ENCODE measurements at regions not wholly inside any gene's neighbourhood (a gene's known extent, or its start where the extent isn't known, plus 50 kb on each side); places are given as distances from the start of the nearest gene placed in this dataset.

GRCh38 chr12:85369365-85370154 lies 89.5 kb downstream of the ALX1 start:
- peaks cover 1% of the 10 kb centered on the region for H3K4me1 ChIP-seq (ENCODE audit: control insufficient read depth, extremely low read depth, insufficient read depth, low read length)
- ChIA-PET CTCF (interaction anchor here (1.1 kb wide), 1 partner anchor 40 kb away, joined by 4 read pairs; no protein-coding TSS in a partner anchor), POLR2A (no interaction called here)
- no peak for FAIRE-seq
- H3K27ac ChIP-seq (ENCODE audit: insufficient read depth, low read depth, low read length) = no peak overlapping the region
- no peak overlapping the region for H3K4me2 ChIP-seq (ENCODE audit: insufficient read depth, low read length)
- no peaks in the 10 kb centered on the region for H3K79me2 ChIP-seq (ENCODE audit: control insufficient read depth, insufficient read depth, low read length)
- H3K27me3 ChIP-seq (ENCODE audit: control insufficient read depth in 2 of 2, insufficient read depth in 2 of 2, low read length in 2 of 2) = no peaks in the 10 kb centered on the region
- DNase-seq (ENCODE audit: low read depth, low spot score) = no peak
- no peak overlapping the region for H3K4me3 ChIP-seq (replicated peaks in 1 of 3; ENCODE audit: insufficient read depth in 1 of 3, low read depth in 1 of 3, low read length in 3 of 3)
- dilution Hi-C loops (cut with MboI; ENCODE audit: extremely low pct_ligation_motif_present, low sequenced_read_pairs) = no loop called here
- H3K9me3 ChIP-seq (replicated peaks; ENCODE audit: control insufficient read depth, insufficient read depth, low read length) = no peaks in the 10 kb centered on the region
- BruUV-seq (replicated peaks) = no TSS peak
- H3K9ac ChIP-seq (replicated peaks; ENCODE audit: extremely low read depth, insufficient read depth, low read length) = no peak overlapping the region
- H3K36me3 ChIP-seq (ENCODE audit: control insufficient read depth in 2 of 2, extremely low read depth in 1 of 2, insufficient read depth in 2 of 2, low read length in 2 of 2) = no peaks in the 10 kb centered on the region
- no peak for TF ChIP-seq POLR2A (IDR thresholded peaks at IDR 0.05; ENCODE audit: low read depth, low read length)
- TF ChIP-seq CTCF (IDR thresholded peaks at IDR 0.05; ENCODE audit: extremely low read depth in 1 of 2, insufficient read depth in 1 of 2, low read depth in 1 of 2, low read length in 2 of 2) = no peak
- no peak for TF ChIP-seq MYC (IDR thresholded peaks at IDR 0.05; ENCODE audit: low read depth, low read length)
- TF ChIP-seq EZH2 (IDR thresholded peaks at IDR 0.05; ENCODE audit: borderline replicate concordance, low read depth, low read length, severe bottlenecking) = no peak
- no peak for TF ChIP-seq GATA2 (IDR thresholded peaks at IDR 0.05; ENCODE audit: insufficient read depth, insufficient read length, low read depth, low read length)
- no peak for TF ChIP-seq POLR2AphosphoS5 (IDR thresholded peaks at IDR 0.05; ENCODE audit: insufficient read depth, low read depth, low read length)
- TF ChIP-seq JUN (IDR thresholded peaks at IDR 0.05; ENCODE audit: borderline replicate concordance, insufficient read depth, insufficient read length, low read depth) = no peak
- TF ChIP-seq FOS (IDR thresholded peaks at IDR 0.05; ENCODE audit: borderline replicate concordance, insufficient read depth, low read length) = no peak
- no peak for TF ChIP-seq MAX (IDR thresholded peaks at IDR 0.05; ENCODE audit: insufficient read depth, insufficient read length)
- intact Hi-C loops (cut with micrococcal nuclease) = no loop called here
- no peak overlapping the region for H2AFZ ChIP-seq (ENCODE audit: low read depth, low read length)
- no peaks in the 10 kb centered on the region for H4K20me1 ChIP-seq (replicated peaks; ENCODE audit: control insufficient read depth, extremely low read depth, insufficient read depth, low read length)
- no peaks in the 10 kb centered on the region for H3K9me1 ChIP-seq (replicated peaks; ENCODE audit: control insufficient read depth, extremely low read depth, insufficient read depth, low read length)
